ENCODE measurements at regions not wholly inside any gene's neighbourhood (a gene's known extent, or its start where the extent isn't known, plus 50 kb on each side); places are given as distances from the start of the nearest gene placed in this dataset.

GRCh38 chr9:31776471-31776870, 608.0 kb upstream of the ACO1 start:
- FAIRE-seq (no peak), DNase-seq (ENCODE audit: extremely low spot score, insufficient read length, low read depth) (no peak)

DNA sequence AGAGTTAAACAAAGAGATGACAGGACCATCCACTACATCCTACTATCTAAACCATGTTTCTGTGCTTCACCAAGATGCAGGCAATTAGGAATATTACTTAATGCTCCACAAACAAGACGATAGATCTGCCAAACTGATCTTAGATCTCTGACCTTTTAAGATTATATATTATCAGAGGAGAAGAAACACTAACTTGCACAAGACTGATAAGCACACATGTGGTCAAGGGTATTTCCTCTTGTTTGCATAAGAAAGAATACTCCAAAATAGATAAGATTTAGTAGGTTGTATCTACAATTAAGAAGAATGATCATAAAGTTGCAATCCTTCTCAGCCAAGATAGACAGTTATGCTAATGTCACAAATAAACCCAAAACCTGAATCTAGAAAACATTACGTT, 601.0 kb upstream of the ACO1 start:
- no peak for FAIRE-seq
- DNase-seq (ENCODE audit: extremely low spot score, insufficient read length, low read depth): no peak

DNA sequence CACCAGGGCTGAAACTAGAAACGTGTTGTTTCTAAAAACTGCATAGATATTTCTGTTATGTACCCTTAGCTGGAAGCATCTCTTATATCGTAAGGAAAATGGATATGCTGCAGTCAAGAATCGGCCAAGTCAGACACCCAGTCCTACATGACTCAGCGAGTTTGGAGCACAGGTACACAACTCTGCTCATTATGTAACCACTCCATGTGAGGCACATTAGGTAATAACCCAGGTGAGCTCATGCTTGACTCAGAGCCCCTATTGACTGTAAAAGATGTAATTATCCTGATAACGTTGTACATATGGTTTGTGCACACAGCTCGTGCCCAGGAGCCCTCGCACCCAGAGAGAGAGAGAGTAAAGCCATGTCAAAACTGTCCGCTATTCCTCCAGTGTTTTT, 593.7 kb upstream of the ACO1 start:
- DNase-seq (ENCODE audit: extremely low spot score, insufficient read length, low read depth): no peak
- no peak for FAIRE-seq

- FAIRE-seq (peak; percentile 39), DNase-seq (ENCODE audit: extremely low spot score, insufficient read length, low read depth) (no peak)
Observed at GRCh38 chr9:31799953-31800609, 584.4 kb upstream of the ACO1 start.

DNA sequence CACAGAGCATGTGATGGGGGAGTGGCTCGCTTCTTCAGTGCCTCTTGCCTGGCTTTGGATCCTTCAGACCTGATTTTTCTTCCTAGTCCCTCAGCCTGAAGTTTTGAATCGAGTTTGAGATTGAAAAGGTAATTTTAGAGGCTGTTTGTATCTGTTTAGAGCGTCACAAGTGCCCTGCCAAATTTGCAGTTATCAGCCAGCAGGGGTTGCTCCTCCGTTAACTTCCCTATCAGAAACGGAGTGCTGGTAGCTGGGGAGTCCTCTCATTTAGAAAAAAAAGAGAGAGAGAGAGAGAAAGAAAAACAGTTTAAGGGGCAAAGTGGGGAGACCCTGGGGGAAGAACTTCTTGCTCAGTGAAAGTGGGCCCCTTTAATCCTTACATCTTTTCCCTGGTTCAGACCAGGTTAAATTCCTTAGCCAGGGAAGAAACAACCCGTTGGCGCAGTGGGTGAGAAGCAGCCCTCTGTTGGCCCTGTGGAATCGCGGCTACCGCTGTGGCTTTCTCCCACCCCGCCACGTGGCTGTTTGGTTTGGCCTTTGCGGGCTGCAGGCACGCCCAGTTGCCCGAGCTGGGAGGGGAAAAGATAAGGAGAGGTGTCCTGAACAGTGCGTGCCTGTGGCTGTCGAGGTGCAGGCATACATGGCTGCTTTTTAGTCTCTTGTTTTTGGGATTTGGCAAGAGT, 576.7 kb upstream of the ACO1 start:
- DNase-seq (ENCODE audit: extremely low spot score, insufficient read length, low read depth) (no peak), FAIRE-seq (no peak)

- FAIRE-seq: no peak
- no peak for DNase-seq (ENCODE audit: extremely low spot score, insufficient read length, low read depth)
Observed at GRCh38 chr9:31808766-31809165, 575.7 kb upstream of the ACO1 start.

GRCh38 chr9:31820426-31820825, 564.0 kb upstream of the ACO1 start:
- FAIRE-seq: no peak

GRCh38 chr9:31821583-31821982, 562.9 kb upstream of the ACO1 start:
- no peak for FAIRE-seq

More at GRCh38 chr9:31820426-31820825, 564.0 kb upstream of the ACO1 start:
- DNase-seq (ENCODE audit: extremely low spot score, insufficient read length, low read depth): no peak

DNA sequence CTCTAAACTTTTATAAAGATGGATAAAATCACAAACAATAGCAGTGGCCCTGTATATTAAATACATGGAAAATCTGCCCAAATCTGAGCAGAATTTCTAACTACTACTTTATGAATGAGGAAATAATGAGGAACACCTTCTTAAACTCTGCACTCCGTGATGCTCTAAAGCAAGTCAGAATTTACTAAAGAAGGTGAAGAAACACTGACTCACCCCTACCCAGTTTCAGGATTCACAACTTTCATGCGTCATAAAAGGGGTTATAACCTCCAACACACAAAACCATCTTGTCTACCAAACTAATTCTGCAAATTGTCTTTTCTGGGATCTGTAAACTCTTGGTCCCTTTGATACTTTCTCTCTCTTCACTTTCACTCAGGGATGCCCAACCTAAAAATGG, 561.1 kb upstream of the ACO1 start:
- no peak for DNase-seq (ENCODE audit: extremely low spot score, insufficient read length, low read depth)
- FAIRE-seq: no peak

More at GRCh38 chr9:31821583-31821982, 562.9 kb upstream of the ACO1 start:
- no peak for DNase-seq (ENCODE audit: extremely low spot score, insufficient read length, low read depth)

DNA sequence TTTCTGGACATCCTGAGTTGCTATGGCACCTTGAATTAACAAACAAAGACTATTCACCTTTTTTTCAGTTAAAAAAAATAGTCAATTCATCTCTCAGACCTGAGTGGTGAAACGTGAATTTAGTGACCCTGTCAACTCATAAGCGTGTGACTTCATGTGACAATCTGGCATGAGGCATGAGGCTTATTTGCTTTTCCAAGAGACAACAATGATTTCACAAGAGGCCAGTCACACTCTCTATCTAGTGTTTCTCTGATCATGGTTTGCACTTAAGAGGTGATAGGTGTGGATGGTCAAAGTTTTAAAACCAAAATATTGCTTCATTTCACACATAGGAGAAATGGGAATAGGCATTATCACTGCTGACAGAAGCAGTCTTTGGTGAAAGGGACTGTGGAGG, 559.6 kb upstream of the ACO1 start:
- FAIRE-seq: no peak
- no peak for DNase-seq (ENCODE audit: extremely low spot score, insufficient read length, low read depth)

GRCh38 chr9:31837211-31837610, 547.2 kb upstream of the ACO1 start:
- FAIRE-seq (no peak), DNase-seq (ENCODE audit: extremely low spot score, insufficient read length, low read depth) (no peak)

- no peak for FAIRE-seq
- no peak for DNase-seq (ENCODE audit: extremely low spot score, insufficient read length, low read depth)
Observed at GRCh38 chr9:31839273-31839672, 545.2 kb upstream of the ACO1 start.

DNA sequence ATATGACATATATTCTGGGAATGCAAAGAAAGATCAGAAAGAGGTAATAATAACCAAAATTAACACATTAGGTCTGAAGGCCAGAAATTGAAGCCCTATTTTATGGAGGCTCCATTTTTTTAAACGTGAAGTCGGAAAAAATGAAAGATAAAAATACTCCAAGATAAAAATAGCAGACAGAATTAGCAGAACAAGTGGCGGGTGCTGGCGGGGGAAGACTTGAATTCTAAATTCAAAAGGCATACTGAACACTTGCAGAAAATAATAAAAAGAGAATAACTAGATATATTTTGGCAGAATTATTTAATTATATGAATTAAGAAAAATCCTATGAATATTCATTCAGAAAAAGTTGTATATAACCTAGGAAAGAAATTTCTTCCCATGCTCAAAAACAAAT, 543.7 kb upstream of the ACO1 start:
- DNase-seq (ENCODE audit: extremely low spot score, insufficient read length, low read depth): no peak
- FAIRE-seq: no peak

GRCh38 chr9:31847963-31848362, 536.5 kb upstream of the ACO1 start:
- DNase-seq (ENCODE audit: extremely low spot score, insufficient read length, low read depth) (no peak), FAIRE-seq (no peak)

DNA sequence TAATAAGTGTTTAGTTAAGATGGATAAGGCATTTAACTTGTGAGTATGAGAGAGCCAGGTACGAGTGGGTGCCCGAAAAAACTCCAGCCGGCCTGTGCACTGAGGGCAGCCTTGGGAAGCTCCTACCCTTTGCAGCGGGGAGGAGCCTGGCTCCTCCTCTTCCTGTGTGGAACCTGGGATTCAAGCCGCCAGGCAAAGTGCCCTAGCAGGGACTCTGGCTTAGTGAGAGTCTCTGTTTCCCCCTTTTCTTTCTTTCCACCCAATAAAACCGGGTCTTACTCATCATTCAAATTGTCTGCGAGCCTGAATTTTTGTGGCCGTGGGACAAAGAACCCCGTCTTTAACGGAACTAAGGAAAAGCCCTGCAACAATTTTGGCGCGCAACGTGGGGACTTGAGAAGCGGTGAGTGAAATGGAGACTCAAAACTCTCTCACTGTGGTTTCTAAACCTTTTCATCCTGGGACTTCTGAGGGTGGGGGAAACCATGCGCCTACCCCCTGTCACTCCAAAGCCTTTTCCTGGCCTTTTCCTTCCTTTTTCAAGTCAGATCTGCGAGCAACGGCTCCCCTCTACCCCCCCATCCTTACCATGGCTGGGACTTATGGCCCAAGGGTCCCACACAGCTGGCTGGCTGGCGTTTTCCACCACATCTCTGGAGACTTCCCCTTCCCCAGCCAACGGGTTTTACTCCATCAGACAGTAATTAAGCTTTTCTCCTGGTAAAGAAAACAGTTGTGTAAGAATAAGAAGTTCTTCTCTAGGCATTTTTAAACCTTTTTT, 535.7 kb upstream of the ACO1 start:
- FAIRE-seq (no peak), DNase-seq (ENCODE audit: extremely low spot score, insufficient read length, low read depth) (no peak)

DNA sequence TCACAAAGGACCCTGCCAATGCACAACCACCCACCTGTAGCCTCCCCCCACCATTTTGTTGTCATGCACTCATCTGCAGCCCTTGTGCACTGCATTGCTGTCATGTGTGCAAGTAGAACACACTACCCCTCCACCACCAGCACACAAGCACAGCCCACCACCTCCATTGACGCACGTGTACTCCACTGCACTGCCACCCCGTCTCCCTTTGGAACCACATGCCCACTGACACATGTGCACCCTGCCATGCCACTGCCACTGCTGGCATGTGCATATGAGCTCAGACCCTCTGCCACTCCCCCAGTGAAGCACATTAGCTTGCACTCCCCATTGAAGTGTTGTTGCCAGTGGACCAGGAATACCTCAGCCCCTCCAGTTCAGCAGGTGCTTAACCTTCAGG, 530.3 kb upstream of the ACO1 start:
- no peak for DNase-seq (ENCODE audit: extremely low spot score, insufficient read length, low read depth)
- FAIRE-seq: no peak

DNA sequence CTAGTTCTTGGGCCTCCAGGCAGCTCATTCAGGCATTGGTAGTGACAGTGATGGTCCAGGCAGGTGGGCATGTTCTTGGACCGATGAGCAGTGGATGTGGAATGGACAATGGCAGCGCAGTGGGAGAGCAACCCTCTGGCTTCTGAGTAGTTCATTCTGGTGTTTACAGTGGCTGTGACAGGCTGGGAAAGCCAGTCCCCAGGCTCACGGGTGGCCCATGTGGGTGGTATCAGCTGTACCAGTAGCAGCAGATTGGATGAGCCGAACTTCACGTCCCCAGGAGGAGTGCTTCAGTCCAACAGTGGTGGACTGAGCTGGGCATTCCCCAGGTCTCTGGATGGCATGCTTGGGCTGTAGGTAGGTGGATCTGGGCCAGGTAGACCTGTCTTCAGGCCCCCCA, 515.6 kb upstream of the ACO1 start:
- no peak for DNase-seq (ENCODE audit: extremely low spot score, insufficient read length, low read depth)
- no peak for FAIRE-seq

- DNase-seq (ENCODE audit: extremely low spot score, insufficient read length, low read depth): no peak
- FAIRE-seq: no peak
Observed at GRCh38 chr9:31870276-31870675, 514.2 kb upstream of the ACO1 start.

DNA sequence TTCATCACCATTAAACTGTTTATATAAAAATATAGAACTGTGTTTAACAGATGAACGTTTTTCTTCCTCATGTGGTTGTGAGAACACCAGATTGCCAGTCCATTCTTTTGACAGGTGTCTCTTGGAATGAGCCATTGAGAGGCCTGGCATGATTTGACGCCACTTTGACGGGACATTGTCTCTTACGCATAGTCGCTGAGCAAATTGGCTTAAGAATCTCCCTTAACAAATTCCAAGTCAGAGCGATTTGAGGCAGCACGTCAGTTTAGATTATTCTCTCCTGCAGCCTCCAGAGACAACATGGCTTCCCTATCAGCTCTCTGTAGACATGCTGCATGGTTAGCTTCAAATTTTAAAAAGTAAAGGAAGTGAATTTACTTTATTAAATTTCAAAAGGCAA, 510.7 kb upstream of the ACO1 start:
- FAIRE-seq (no peak), DNase-seq (ENCODE audit: extremely low spot score, insufficient read length, low read depth) (no peak)

DNA sequence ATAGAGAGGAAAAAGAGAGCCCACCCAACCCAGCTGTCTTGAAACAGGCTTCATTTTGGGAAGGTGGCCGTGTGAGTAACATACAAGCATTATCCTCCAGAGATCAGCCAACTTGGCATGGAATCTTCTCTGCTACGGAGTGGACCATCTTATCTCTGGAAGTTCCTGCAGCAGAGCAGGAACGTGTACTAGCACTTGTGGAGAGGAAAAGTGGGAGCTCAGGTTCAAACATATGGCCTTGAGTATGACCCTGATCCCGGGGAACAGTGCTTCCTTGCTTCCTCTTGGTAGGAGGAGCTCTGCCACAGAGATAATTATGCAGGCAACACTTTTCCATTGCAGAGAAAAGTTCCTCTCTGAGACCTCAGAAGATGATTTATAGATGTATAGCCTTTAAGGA, 490.4 kb upstream of the ACO1 start:
- DNase-seq (ENCODE audit: extremely low spot score, insufficient read length, low read depth): no peak
- FAIRE-seq: no peak

DNA sequence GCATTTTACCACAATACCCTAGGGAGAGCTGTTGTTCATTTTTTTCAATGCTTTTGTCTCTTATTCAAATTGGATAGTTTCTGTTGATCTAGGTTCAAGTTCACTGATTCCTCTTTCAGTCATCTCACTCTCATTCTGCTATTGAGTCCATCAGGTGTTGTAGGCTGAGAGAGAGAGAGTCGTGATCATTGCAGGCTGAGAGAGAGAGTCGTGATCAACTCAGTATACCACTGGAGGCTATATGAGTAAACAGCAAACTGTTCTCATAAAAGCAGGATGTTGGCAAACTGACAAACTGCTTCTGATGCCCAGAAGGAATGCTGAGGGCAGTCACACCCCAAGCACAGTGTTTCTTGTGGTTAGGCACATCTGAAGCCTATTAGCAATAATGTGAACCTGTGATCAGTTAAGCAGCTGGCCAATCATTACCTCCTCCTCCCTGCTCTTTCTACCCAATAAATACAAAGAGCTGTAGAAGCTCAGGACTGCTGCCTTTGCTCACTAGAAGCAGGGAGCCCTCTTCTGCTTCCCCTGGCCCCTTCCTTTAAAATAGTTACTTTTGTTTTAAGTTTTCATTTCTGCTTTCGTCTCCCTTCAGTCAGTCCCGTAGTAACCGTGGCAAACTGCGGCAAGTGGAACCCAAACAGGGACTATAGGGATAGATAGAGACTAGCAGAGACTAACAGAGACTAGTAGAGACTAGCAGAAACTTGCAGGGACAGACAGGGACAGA, 476.1 kb upstream of the ACO1 start:
- DNase-seq (ENCODE audit: extremely low spot score, insufficient read length, low read depth) (no peak), FAIRE-seq (peak; percentile 82)

Measured in GM18507 (cell line).